Lower leg skin (tissue), 3 donors: ENCODE measurements at regions not wholly inside any gene's neighbourhood (a gene's known extent, or its start where the extent isn't known, plus 50 kb on each side); places are given as distances from the start of the nearest gene placed in this dataset.

Experiments
- POLR2A ChIP-seq, 2 donors: fragments of 450-650 bp; IDR thresholded peaks; one replicate each; pipeline ENCODE4 v1.6.1; 2016 to 2017; ENCODE audit warnings: antibody characterized with exemption in 2 of 2, mild to moderate bottlenecking in 1 of 2, moderate library complexity in 1 of 2
- TF ChIP-seq, protein P1 (sequence below), 3 donors: fragments of 450-650 bp; IDR thresholded peaks; one replicate each; pipeline ENCODE4 v1.5.1; 2016; ENCODE audit warnings: antibody characterized with exemption in 3 of 3, mild to moderate bottlenecking in 3 of 3, moderate library complexity in 2 of 3

DNA sequence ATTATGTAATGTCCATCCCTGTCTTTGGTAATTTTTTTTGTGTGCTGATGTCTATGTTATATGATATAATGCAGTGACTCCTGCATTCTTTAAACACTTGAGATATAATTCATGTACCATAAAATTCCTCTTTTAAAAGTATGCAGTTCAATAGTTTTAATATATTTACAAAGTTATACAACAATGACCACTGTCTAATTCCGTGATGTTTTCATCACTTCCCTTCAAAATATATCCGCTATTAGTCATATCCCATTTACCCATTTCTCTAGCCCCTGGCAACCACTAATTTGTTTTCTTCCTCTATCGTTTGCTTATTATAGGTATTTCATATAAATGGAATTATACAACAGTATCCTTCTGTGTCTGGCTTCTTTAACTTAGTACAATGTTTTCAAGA lies 64.9 kb upstream of the SUCLG2 start:
- TF ChIP-seq, protein P1, sequence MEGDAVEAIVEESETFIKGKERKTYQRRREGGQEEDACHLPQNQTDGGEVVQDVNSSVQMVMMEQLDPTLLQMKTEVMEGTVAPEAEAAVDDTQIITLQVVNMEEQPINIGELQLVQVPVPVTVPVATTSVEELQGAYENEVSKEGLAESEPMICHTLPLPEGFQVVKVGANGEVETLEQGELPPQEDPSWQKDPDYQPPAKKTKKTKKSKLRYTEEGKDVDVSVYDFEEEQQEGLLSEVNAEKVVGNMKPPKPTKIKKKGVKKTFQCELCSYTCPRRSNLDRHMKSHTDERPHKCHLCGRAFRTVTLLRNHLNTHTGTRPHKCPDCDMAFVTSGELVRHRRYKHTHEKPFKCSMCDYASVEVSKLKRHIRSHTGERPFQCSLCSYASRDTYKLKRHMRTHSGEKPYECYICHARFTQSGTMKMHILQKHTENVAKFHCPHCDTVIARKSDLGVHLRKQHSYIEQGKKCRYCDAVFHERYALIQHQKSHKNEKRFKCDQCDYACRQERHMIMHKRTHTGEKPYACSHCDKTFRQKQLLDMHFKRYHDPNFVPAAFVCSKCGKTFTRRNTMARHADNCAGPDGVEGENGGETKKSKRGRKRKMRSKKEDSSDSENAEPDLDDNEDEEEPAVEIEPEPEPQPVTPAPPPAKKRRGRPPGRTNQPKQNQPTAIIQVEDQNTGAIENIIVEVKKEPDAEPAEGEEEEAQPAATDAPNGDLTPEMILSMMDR (IDR thresholded peaks at IDR 0.05): no peak
- no peak for TF ChIP-seq POLR2A (IDR thresholded peaks at IDR 0.05)
